IMR-90 (cell line): ENCODE measurements at regions not wholly inside any gene's neighbourhood (a gene's known extent, or its start where the extent isn't known, plus 50 kb on each side); places are given as distances from the start of the nearest gene placed in this dataset.

Experiments
- ATAC-seq: fragments of 200-7000 bp; cut with Tn5 transposase; 2 replicates; pipeline ENCODE4 v1.9.1; 2020; ENCODE audit warnings: low read depth, mild to moderate bottlenecking, moderate library complexity
- BruUV-seq: library from RNA; stranded (reverse); fragments of 400-500 nt; replicated peaks from 2 replicates; lab custom pipeline; 2021; lab: Mats Ljungman, UMichigan
- CTCF ChIA-PET: fragments of 300-600 bp; formaldehyde crosslinking; extraction: SDS; loops from one replicate; lab custom pipeline; 2021; ENCODE audit warnings: antibody characterized with exemption; lab: Yijun Ruan, JAX
- POLR2A ChIA-PET: fragments of 300-600 bp; sonication (Branson Sonifier 250); formaldehyde crosslinking; loops from one replicate; lab custom pipeline; 2022; ENCODE audit warnings: antibody characterized with exemption; ENCODE audit not compliant: unreplicated experiment; lab: Charles Lee
- DNase-seq: peaks from one replicate; pipeline ENCODE4 v3.0.0; 2013
- H2AFZ ChIP-seq: replicated peaks from 2 replicates; pipeline ENCODE3; 2013; ENCODE audit warnings: low read length, mild to moderate bottlenecking; ENCODE audit not compliant: poor library complexity
- H2AK5ac ChIP-seq: 2 replicates; pipeline ENCODE4 v1.6.1; 2013; ENCODE audit warnings: low read depth, low read length, inconsistent platforms
- H2AK9ac ChIP-seq: replicated peaks from 2 replicates; pipeline ENCODE3; 2013; ENCODE audit warnings: mild to moderate bottlenecking, low read depth, low read length, moderate library complexity; ENCODE audit not compliant: poor library complexity
- H2BK120ac ChIP-seq: 2 replicates; pipeline ENCODE4 v1.6.1; 2013; ENCODE audit warnings: low read depth, low read length, inconsistent platforms
- H2BK15ac ChIP-seq: 3 replicates; pipeline ENCODE4 v1.6.1; 2013; ENCODE audit warnings: low read depth, low read length, inconsistent platforms
- H2BK20ac ChIP-seq: 2 replicates; pipeline ENCODE4 v1.6.1; 2013; ENCODE audit warnings: low read depth, mild to moderate bottlenecking, inconsistent platforms, low read length, moderate library complexity
- H2BK5ac ChIP-seq: 2 replicates; pipeline ENCODE4 v1.6.1; 2013; ENCODE audit warnings: mild to moderate bottlenecking, low read depth, low read length, inconsistent platforms; ENCODE audit not compliant: poor library complexity, severe bottlenecking
- H3K14ac ChIP-seq: replicated peaks from 2 replicates; pipeline ENCODE4 v1.6.1; 2013; ENCODE audit warnings: low read depth, low read length, inconsistent platforms
- H3K18ac ChIP-seq: 2 replicates; pipeline ENCODE4 v1.6.1; 2013; ENCODE audit warnings: low read depth, low read length, control low read depth
- H3K23ac ChIP-seq: 2 replicates; pipeline ENCODE4 v1.6.1; 2013; ENCODE audit warnings: low read depth, low read length, inconsistent platforms
- H3K27ac ChIP-seq: 2 replicates; pipeline ENCODE4 v1.5.1; 2013; ENCODE audit warnings: mild to moderate bottlenecking, control low read depth, low read length; ENCODE audit not compliant: insufficient read depth
- H3K27me3 ChIP-seq: 2 replicates; pipeline ENCODE4 v1.6.1; 2013; ENCODE audit warnings: low read length; ENCODE audit not compliant: control insufficient read depth, insufficient read depth
- H3K36me3 ChIP-seq: 2 replicates; pipeline ENCODE4 v1.6.1; 2013; ENCODE audit warnings: low read length, mixed read lengths; ENCODE audit not compliant: control insufficient read depth, insufficient read depth
- H3K4ac ChIP-seq: 2 replicates; pipeline ENCODE4 v1.6.1; 2013; ENCODE audit warnings: low read depth, low read length, inconsistent platforms
- H3K4me1 ChIP-seq: 2 replicates; pipeline ENCODE4 v1.6.1; 2013; ENCODE audit warnings: low read length, mixed read lengths; ENCODE audit not compliant: control insufficient read depth, insufficient read depth
- H3K4me2 ChIP-seq: 2 replicates; pipeline ENCODE4 v1.6.1; 2013; ENCODE audit warnings: low read depth, mild to moderate bottlenecking, control low read depth, low read length, moderate library complexity
- H3K4me3 ChIP-seq: 2 replicates; pipeline ENCODE4 v1.5.1; 2013; ENCODE audit warnings: low read depth, mild to moderate bottlenecking, control low read depth, low read length, moderate library complexity; ENCODE audit not compliant: insufficient read depth
- H3K56ac ChIP-seq: 2 replicates; pipeline ENCODE4 v1.6.1; 2013; ENCODE audit warnings: low read length, inconsistent platforms; ENCODE audit not compliant: insufficient read depth; ENCODE audit errors: extremely low read depth
- H3K79me1 ChIP-seq, 2 experiments: 2 replicates each; pipeline ENCODE4 v1.6.1; 2013; ENCODE audit warnings: low read length in 2 of 2, inconsistent platforms in 1 of 2, low read depth in 1 of 2
- H3K9ac ChIP-seq: 2 replicates; pipeline ENCODE4 v1.6.1; 2013; ENCODE audit warnings: low read depth, low read length, control low read depth
- H3K9me1 ChIP-seq: 2 replicates; pipeline ENCODE4 v1.6.1; 2013; ENCODE audit warnings: low read length, inconsistent platforms; ENCODE audit not compliant: insufficient read depth
- H3K9me3 ChIP-seq: 2 replicates; pipeline ENCODE4 v1.6.1; 2013; ENCODE audit warnings: low read length; ENCODE audit not compliant: control insufficient read depth, insufficient read depth
- H4K20me1 ChIP-seq: 2 replicates; pipeline ENCODE4 v1.6.1; 2013; ENCODE audit warnings: low read length, inconsistent platforms; ENCODE audit not compliant: insufficient read depth
- H4K5ac ChIP-seq: 2 replicates; pipeline ENCODE4 v1.6.1; 2013; ENCODE audit warnings: mild to moderate bottlenecking, low read depth, low read length, control low read depth
- H4K8ac ChIP-seq, 2 experiments: 2 replicates each; pipeline ENCODE4 v1.6.1; 2013; ENCODE audit warnings: low read depth in 2 of 2, low read length in 2 of 2, control low read depth in 1 of 2, inconsistent platforms in 1 of 2
- H4K91ac ChIP-seq: 2 replicates; pipeline ENCODE4 v1.6.1; 2013; ENCODE audit warnings: low read depth, low read length, inconsistent platforms; ENCODE audit not compliant: insufficient read depth
- CEBPB ChIP-seq: IDR thresholded peaks from 2 replicates; pipeline ENCODE4 v1.6.1; 2012; ENCODE audit warnings: low read depth, low read length, improper control_type of control experiment
- CHD1 ChIP-seq: IDR thresholded peaks from 2 replicates; pipeline ENCODE4 v1.6.1; 2012; ENCODE audit warnings: low read depth, low read length, improper control_type of control experiment
- NFE2L2 ChIP-seq: fragments of 150-350 bp; IDR thresholded peaks from 2 replicates; pipeline ENCODE4 v1.6.1; 2016; ENCODE audit warnings: low read depth, mild to moderate bottlenecking, low read length
- POLR2A ChIP-seq: IDR thresholded peaks from 2 replicates; pipeline ENCODE4 v1.6.1; 2012; ENCODE audit warnings: mild to moderate bottlenecking, low read depth, low read length
- RAD21 ChIP-seq: IDR thresholded peaks from 2 replicates; pipeline ENCODE4 v1.6.1; 2012; ENCODE audit warnings: low read length, improper control_type of control experiment
- RCOR1 ChIP-seq: IDR thresholded peaks from 2 replicates; pipeline ENCODE4 v1.6.1; 2012; ENCODE audit warnings: mild to moderate bottlenecking, low read length, improper control_type of control experiment; ENCODE audit not compliant: insufficient replicate concordance
- RFX5 ChIP-seq: IDR thresholded peaks from 2 replicates; pipeline ENCODE4 v1.8.0; 2012; ENCODE audit warnings: low read depth, mild to moderate bottlenecking, low read length, moderate library complexity
- SMC3 ChIP-seq: fragments of 150-350 bp; IDR thresholded peaks from 2 replicates; pipeline ENCODE4 v1.6.1; 2016; ENCODE audit warnings: low read depth, mild to moderate bottlenecking, antibody characterized with exemption, low read length, moderate library complexity
- WGBS, 2 experiments: methylation state at CpG; one replicate each; pipeline versions ENCODE4 v1.1.5 to v1.1.7; 2013; ENCODE audit warnings: missing lambda C conversion rate in 2 of 2; ENCODE audit not compliant: insufficient read length in 1 of 2; ENCODE audit errors: extremely low coverage in 2 of 2; 5-methylcytosine and 5-hydroxymethylcytosine counted together
- dilution Hi-C: fragments of 300-500 bp; cut with HindIII; formaldehyde crosslinking; loops from one replicate; pipeline ENCODE4 v1.14.3; 2018; ENCODE audit warnings: low sequenced_read_pairs; ENCODE audit not compliant: unreplicated experiment
- in situ Hi-C: fragments of 300-500 bp; cut with MboI; formaldehyde crosslinking; loops from 3 replicates; pipeline ENCODE4 v1.14.3; 2019; ENCODE audit warnings: low sequenced_read_pairs, inconsistent platforms, mixed read lengths
- intact Hi-C: fragments of 100-400 bp; cut with micrococcal nuclease; formaldehyde crosslinking; loops from 2 replicates; pipeline ENCODE4 v1.10.0; 2022
- TF ChIP-seq, protein P1 (sequence below): fragments of 150-350 bp; IDR thresholded peaks from 2 replicates; pipeline ENCODE4 v1.6.1; 2016; ENCODE audit warnings: low read depth, mild to moderate bottlenecking, low read length, moderate library complexity, borderline replicate concordance
- TF ChIP-seq, protein P2 (sequence below): conservative IDR thresholded peaks from 2 replicates; pipeline ENCODE4 v1.5.1; 2012; ENCODE audit warnings: mild to moderate bottlenecking, low read depth, low read length, improper control_type of control experiment

DNA sequence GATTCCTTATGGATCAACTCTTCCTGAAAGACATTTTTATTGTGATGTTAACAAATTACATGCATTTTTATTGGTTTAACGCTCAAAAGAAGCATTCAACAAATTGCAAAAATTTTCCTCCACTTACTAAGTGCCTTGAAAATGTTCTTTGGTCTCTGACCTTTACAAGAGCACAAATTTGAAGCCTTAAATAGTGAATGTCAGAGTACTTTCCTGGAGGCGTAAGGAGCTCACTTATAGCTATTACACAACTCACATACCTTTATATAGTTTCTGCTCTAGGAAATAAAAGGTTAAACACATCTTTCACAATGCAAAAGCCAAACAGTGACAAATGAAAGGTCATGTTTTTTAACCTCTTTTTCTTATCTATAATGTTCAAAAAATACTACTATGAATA, 405.7 kb upstream of the ZNF804A start:
- Histone ChIP-seq H2BK120ac (no peak overlapping the region), H3K4me2 (no peak overlapping the region), H2AK9ac (no peak overlapping the region), H3K4me3 (no peak overlapping the region), H3K27ac (no peak overlapping the region), H4K5ac (no peak overlapping the region), H3K9ac (no peak overlapping the region), H2BK20ac (no peak overlapping the region), H2BK5ac (no peak overlapping the region), H3K56ac (no peak overlapping the region), H4K8ac (no peak overlapping the region), H4K20me1 (no peaks in the 10 kb centered on the region), H3K4me1 (no peaks in the 10 kb centered on the region), H3K4ac (no peak overlapping the region), H3K14ac (no peak overlapping the region), H2BK15ac (no peak overlapping the region), H3K18ac (no peak overlapping the region), H3K36me3 (no peaks in the 10 kb centered on the region), H4K91ac (no peak overlapping the region), H2AK5ac (no peak overlapping the region), H3K9me3 (peaks cover under 1% of the 10 kb centered on the region; the same call in 1 of the 2 replicates), H3K79me1 (no peaks in the 10 kb centered on the region), H3K23ac (no peak overlapping the region), H3K9me1 (no peaks in the 10 kb centered on the region), H2AFZ (no peak overlapping the region), H3K27me3 (no peaks in the 10 kb centered on the region)
- no peak for TF ChIP-seq NFE2L2
- no peak for TF ChIP-seq CEBPB
- no peak for TF ChIP-seq RFX5
- no peak for TF ChIP-seq POLR2A
- TF ChIP-seq, protein P1, sequence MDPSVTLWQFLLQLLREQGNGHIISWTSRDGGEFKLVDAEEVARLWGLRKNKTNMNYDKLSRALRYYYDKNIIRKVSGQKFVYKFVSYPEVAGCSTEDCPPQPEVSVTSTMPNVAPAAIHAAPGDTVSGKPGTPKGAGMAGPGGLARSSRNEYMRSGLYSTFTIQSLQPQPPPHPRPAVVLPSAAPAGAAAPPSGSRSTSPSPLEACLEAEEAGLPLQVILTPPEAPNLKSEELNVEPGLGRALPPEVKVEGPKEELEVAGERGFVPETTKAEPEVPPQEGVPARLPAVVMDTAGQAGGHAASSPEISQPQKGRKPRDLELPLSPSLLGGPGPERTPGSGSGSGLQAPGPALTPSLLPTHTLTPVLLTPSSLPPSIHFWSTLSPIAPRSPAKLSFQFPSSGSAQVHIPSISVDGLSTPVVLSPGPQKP, result no peak
- no peak for TF ChIP-seq CHD1
- no peak for TF ChIP-seq SMC3
- no peak for TF ChIP-seq RCOR1
- TF ChIP-seq RAD21, result no peak
- TF ChIP-seq, protein P2, sequence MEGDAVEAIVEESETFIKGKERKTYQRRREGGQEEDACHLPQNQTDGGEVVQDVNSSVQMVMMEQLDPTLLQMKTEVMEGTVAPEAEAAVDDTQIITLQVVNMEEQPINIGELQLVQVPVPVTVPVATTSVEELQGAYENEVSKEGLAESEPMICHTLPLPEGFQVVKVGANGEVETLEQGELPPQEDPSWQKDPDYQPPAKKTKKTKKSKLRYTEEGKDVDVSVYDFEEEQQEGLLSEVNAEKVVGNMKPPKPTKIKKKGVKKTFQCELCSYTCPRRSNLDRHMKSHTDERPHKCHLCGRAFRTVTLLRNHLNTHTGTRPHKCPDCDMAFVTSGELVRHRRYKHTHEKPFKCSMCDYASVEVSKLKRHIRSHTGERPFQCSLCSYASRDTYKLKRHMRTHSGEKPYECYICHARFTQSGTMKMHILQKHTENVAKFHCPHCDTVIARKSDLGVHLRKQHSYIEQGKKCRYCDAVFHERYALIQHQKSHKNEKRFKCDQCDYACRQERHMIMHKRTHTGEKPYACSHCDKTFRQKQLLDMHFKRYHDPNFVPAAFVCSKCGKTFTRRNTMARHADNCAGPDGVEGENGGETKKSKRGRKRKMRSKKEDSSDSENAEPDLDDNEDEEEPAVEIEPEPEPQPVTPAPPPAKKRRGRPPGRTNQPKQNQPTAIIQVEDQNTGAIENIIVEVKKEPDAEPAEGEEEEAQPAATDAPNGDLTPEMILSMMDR, result no peak
- ChIA-PET POLR2A (no interaction called here), CTCF (no interaction called here)
- dilution Hi-C loops, result no loop called here
- in situ Hi-C loops, result no loop called here
- no peak for ATAC-seq
- intact Hi-C loops, result no loop called here
- no TSS peak for BruUV-seq
- WGBS, 2 experiments, result no CpG with 5 or more reads among the region's 2 CpGs
- no peak for DNase-seq
